Fibroblast of pulmonary artery (primary cell): ENCODE measurements at regions not wholly inside any gene's neighbourhood (a gene's known extent, or its start where the extent isn't known, plus 50 kb on each side); places are given as distances from the start of the nearest gene placed in this dataset.
A peak's percentile ranks its signal among the peaks of the same experiment; 100 is the strongest.

Experiments used
- DNase-seq: peaks from one replicate; pipeline ENCODE4 v3.0.0-alpha.2; 2010; ENCODE audit warnings: low read depth
- H3K4me3 ChIP-seq: replicated peaks from 2 replicates; pipeline ENCODE4 v1.5.1; 2011; ENCODE audit warnings: low read depth, mild to moderate bottlenecking, control low read depth, low read length, moderate library complexity
- TF ChIP-seq, protein P1 (sequence below): IDR thresholded peaks from 2 replicates; pipeline ENCODE4 v1.5.1; 2011; ENCODE audit warnings: mild to moderate bottlenecking, control low read depth, low read length, inconsistent platforms; ENCODE audit errors: missing control alignments

DNA sequence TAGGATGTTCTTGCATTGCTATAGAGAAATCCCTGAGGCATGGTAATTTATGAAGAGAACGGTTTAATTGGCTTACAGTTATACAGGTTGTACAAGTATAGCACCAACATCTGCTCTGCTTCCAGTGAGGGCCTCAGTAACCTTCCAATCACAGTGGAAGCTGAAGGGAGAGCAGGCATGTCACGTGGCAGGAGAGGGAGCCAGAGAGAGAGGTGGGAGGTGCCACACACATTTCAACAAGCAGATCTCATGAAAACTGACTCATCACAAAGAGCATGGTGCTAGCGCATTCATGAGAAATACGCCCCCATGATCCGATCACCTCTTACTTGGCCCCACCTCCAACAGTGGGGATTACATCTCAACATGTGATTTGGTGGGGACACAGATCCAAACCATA lies 871.2 kb downstream of the TFAP2A start:
- TF ChIP-seq, protein P1, sequence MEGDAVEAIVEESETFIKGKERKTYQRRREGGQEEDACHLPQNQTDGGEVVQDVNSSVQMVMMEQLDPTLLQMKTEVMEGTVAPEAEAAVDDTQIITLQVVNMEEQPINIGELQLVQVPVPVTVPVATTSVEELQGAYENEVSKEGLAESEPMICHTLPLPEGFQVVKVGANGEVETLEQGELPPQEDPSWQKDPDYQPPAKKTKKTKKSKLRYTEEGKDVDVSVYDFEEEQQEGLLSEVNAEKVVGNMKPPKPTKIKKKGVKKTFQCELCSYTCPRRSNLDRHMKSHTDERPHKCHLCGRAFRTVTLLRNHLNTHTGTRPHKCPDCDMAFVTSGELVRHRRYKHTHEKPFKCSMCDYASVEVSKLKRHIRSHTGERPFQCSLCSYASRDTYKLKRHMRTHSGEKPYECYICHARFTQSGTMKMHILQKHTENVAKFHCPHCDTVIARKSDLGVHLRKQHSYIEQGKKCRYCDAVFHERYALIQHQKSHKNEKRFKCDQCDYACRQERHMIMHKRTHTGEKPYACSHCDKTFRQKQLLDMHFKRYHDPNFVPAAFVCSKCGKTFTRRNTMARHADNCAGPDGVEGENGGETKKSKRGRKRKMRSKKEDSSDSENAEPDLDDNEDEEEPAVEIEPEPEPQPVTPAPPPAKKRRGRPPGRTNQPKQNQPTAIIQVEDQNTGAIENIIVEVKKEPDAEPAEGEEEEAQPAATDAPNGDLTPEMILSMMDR = no peak
- no peak for DNase-seq
- H3K4me3 ChIP-seq = no peak overlapping the region

DNA sequence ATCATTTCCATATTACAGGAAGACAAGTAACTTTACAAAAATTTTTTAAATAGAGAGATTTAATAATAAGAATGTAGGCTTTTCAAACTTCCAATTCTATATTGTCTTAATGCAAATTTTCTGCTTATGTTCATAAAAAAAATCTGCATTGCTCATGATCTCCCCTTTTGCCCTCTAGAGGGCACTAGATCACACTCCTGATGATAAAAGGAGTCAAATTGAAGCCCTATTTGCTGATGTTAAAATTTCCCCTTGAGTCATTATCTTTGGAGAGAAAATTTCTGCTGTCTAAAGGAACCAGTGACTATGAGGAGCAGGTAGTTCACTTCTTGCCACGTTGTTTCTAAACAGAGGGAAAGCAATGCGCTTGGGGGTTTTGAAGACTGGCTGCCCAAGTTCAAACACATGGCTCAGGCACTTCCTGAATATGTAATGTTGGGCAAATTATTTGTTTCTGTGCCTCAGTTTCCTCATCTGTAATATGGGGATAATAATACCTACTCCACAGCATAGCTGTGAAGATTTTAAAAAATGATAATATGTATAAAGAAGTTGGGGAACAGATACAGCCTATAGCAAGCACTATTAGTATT lies 874.2 kb downstream of the TFAP2A start:
- H3K4me3 ChIP-seq = no peak overlapping the region
- peak; percentile 79 for DNase-seq
- TF ChIP-seq, protein P1 = peak; percentile 69

DNA sequence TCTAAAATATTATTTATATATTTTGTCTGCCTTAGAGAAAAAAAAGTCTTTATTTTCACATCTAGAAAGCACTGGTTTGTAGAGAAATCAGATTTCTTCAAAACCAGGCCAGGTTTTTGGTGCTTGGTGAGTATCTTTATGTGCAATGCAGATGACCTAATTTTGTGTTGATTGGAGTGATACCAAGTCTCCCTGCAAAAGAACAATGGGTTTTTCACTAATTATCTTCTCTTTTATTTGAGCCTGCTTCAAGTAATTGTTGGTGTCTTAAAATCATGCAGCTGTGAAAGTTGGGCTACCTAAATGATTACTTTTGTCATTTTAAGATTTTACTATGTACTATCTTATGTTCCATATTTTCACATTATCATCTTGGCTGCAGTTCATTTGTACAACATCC lies 874.7 kb downstream of the TFAP2A start:
- DNase-seq = peak; percentile 55
- TF ChIP-seq, protein P1 = no peak

DNA sequence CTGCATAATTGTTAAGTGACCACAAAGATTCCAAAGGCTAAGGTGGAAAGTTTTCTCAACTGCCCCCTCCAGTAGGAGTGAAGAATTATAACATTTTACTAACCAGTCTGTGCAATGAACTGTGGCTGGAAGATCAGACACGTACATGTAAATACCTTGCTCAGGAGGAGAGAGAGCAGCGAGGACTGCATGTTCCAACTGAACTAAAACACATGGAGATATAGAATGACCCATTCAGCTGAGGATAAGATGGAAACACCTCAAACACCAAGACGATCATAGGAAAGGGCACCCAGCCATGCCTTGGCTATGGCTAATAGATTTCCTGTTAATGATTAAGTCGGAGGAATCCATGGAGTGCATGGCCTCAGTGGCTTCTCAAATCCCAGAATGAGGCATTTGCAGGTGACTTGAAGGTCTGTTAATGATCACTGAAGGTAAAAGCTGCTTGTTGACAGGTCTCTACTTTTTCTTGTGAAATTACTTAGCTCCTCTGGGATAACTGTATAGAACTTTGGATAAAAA lies 875.6 kb downstream of the TFAP2A start:
- DNase-seq = no peak
- H3K4me3 ChIP-seq = no peak overlapping the region
- TF ChIP-seq, protein P1 = no peak

More for the DNA sequence above, 874.7 kb downstream of the TFAP2A start:
- no peak overlapping the region for H3K4me3 ChIP-seq

DNA sequence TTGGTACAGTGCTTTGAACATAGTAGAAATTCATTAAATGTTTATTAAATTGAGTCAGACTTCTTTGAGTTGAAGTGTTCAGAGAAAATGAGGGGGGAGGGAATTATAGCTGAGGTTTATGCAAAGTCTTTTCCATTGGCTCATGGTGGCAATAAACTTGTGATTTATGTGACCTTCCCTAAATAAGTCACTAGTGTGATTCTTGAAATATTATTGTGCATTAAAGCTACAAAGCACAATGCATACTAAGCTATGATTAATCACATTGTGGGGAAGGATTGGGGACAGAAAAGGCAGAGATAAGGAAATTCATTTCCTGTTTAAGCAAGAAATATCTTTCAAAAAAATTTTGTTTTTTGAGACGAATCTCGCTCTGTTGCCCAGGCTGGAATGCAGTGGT lies 877.5 kb downstream of the TFAP2A start:
- TF ChIP-seq, protein P1 = no peak
- H3K4me3 ChIP-seq = no peak overlapping the region
- peak; percentile 47 for DNase-seq

DNA sequence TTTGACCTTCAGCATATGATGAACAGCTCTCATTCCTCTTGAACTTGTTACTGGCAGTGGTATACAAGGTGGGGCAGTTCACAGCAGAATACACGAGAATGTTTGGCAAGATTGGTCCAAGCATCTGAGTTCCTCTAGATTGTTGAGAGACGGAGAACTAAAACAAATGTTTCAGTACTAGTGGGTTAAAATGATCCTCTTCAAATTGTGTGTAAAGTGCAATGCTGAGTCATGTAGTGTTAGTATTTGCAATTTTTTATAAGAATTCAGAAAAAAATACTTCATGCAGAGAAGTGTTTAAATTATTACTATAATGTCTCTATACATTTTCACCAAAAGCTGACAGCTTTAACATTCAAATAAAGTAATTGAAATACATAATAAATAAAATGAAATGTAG lies 879.8 kb downstream of the TFAP2A start:
- H3K4me3 ChIP-seq = no peak overlapping the region
- TF ChIP-seq, protein P1 = no peak
- DNase-seq = no peak
